RWPE2 (cell line): ENCODE measurements at regions not wholly inside any gene's neighbourhood (a gene's known extent, or its start where the extent isn't known, plus 50 kb on each side); places are given as distances from the start of the nearest gene placed in this dataset.
"Not testable (repeated sequence)": the region's sequence is repeated elsewhere in the genome, so short reads cannot be mapped to it uniquely, and the experiment has no call there.

Experiments
- ATAC-seq: fragments of 200-7000 bp; cut with Tn5 transposase; 3 replicates; pipeline ENCODE4 v1.9.1; 2021; ENCODE audit warnings: low read depth
- DNase-seq: peaks from one replicate; pipeline ENCODE4 v3.0.0-alpha.2; 2020; ENCODE audit warnings: low spot score
- H3K27ac ChIP-seq: fragments of 450-650 bp; 2 replicates; pipeline ENCODE4 v1.5.1; 2017; ENCODE audit warnings: mild to moderate bottlenecking; ENCODE audit not compliant: poor library complexity, severe bottlenecking
- H3K27me3 ChIP-seq: fragments of 250-450 bp; sonication (Bioruptor Pico); 2 replicates; pipeline ENCODE4 v1.5.1; 2021; ENCODE audit warnings: mild to moderate bottlenecking, moderate library complexity; ENCODE audit not compliant: insufficient read depth, poor library complexity, severe bottlenecking
- H3K36me3 ChIP-seq: fragments of 250-450 bp; sonication (Bioruptor Pico); 2 replicates; pipeline ENCODE4 v1.5.1; 2020; ENCODE audit warnings: low read depth, mild to moderate bottlenecking, moderate library complexity
- H3K4me1 ChIP-seq: fragments of 250-450 bp; sonication (Bioruptor Pico); 2 replicates; pipeline ENCODE4 v1.5.1; 2021; ENCODE audit warnings: mild to moderate bottlenecking, moderate library complexity; ENCODE audit not compliant: insufficient read depth, poor library complexity, severe bottlenecking
- H3K4me3 ChIP-seq: fragments of 250-450 bp; sonication (Bioruptor Pico); 2 replicates; pipeline ENCODE4 v1.5.1; 2021; ENCODE audit warnings: mild to moderate bottlenecking, moderate library complexity; ENCODE audit not compliant: severe bottlenecking
- H3K9me3 ChIP-seq: fragments of 250-450 bp; sonication (Bioruptor Pico); 2 replicates; pipeline ENCODE4 v1.5.1; 2021; ENCODE audit warnings: mild to moderate bottlenecking, moderate library complexity; ENCODE audit not compliant: severe bottlenecking
- TF ChIP-seq, protein P1 (sequence below): fragments of 450-650 bp; IDR thresholded peaks from one replicate; pipeline ENCODE4 v1.5.1; 2017; ENCODE audit warnings: mild to moderate bottlenecking, moderate library complexity; ENCODE audit not compliant: poor library complexity, severe bottlenecking

DNA sequence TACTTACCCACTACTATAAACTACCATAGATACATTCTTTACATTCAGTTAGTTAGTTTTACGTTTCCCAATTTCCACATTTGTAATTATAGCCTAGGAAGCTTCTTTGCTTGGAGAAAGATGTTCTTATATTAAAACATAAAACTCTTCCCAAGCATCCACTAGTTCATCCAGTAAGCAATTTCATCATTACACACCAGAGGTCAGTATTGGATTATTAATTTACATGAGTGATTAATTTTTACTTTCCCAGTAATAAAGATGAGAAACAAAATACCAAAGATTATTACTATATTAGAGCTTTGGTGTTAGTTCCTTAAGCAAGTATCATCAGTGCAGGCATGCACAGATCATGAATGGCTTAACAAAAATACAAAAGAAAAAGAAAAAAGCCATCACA is 518.4 kb downstream of the TUBA3C start:
- H3K4me3 ChIP-seq, ATAC-seq, H3K27ac ChIP-seq, DNase-seq, H3K27me3 ChIP-seq, H3K4me1 ChIP-seq, H3K36me3 ChIP-seq, H3K9me3 ChIP-seq: not testable (repeated sequence)
- TF ChIP-seq, protein P1, sequence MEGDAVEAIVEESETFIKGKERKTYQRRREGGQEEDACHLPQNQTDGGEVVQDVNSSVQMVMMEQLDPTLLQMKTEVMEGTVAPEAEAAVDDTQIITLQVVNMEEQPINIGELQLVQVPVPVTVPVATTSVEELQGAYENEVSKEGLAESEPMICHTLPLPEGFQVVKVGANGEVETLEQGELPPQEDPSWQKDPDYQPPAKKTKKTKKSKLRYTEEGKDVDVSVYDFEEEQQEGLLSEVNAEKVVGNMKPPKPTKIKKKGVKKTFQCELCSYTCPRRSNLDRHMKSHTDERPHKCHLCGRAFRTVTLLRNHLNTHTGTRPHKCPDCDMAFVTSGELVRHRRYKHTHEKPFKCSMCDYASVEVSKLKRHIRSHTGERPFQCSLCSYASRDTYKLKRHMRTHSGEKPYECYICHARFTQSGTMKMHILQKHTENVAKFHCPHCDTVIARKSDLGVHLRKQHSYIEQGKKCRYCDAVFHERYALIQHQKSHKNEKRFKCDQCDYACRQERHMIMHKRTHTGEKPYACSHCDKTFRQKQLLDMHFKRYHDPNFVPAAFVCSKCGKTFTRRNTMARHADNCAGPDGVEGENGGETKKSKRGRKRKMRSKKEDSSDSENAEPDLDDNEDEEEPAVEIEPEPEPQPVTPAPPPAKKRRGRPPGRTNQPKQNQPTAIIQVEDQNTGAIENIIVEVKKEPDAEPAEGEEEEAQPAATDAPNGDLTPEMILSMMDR = peak; percentile 14

DNA sequence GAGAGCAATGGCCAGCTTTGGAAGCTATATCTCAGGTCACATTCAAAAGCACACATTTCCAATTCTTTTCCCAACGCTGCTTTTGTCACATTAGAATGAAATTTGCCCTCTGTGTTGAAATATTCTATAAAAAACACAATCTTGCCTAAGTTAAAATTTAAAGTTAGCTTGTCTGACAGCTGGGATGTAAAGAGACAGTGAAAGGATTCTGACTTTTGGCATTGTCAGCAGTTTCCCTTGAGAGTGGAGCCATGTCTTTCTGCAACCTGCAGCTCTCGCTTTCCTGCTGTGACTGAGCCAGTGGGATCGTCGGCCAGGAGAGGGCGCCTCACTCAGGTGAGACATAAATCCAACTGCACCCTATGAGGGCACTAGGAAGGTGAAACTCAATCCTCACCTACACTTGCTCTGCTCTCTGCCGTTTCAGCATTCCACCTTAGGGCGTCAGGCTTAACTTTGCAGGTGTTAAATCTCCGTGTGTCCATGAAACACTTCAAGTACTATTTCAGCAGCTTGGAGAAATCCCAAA is 537.9 kb downstream of the TUBA3C start:
- H3K27ac ChIP-seq, H3K9me3 ChIP-seq, ATAC-seq, H3K4me1 ChIP-seq, H3K27me3 ChIP-seq, H3K4me3 ChIP-seq, H3K36me3 ChIP-seq, DNase-seq: not testable (repeated sequence)

DNA sequence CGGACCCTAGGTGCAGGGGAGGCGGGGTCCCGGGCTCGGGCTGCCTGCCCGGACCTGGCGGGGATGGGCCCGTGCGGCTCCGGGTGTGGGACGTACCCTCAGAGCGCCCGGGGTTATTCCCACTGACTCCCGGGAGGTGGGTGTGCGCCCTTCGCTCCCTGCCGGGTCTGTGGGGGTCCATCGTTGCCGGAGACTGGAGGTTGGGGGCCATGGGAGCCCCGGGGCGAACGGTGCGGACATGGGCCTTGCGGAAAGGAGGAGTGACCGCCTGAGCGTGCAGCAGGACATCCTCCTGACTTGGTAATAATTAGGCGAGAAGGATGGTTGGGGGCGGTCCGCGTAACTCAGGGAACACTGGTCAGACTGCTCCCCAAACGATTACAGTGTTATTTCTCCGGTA is 552.7 kb downstream of the TUBA3C start:
- H3K4me1 ChIP-seq, H3K4me3 ChIP-seq, H3K27ac ChIP-seq, H3K9me3 ChIP-seq, DNase-seq, H3K27me3 ChIP-seq, H3K36me3 ChIP-seq, ATAC-seq: not testable (repeated sequence)

DNA sequence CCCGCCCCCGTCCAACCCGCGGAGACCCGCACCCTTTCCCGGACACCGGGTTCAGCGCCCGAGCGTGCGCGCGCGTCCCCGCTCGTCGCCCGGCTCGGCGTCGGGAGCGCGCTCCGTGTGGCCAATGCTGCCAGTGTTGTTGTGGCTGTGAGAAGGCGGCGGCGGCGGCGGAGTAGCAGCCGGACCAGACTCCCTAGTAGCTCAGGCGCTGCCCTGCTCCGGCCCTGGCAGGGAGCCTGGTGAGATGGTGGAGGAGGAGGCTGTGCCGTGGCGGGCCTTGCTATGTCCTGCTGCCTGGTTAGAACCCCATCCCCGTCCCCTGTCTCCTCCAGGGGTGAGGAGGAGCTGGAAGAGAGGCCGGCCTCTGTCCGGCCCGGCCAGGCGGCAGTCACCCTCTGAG is 553.2 kb downstream of the TUBA3C start:
- Histone ChIP-seq H3K4me1 (no peaks in the 10 kb centered on the region), H3K27me3 (no peaks in the 10 kb centered on the region), H3K4me3 (no peak overlapping the region), H3K27ac (no peak overlapping the region), H3K36me3 (no peaks in the 10 kb centered on the region), H3K9me3 (no peaks in the 10 kb centered on the region)
- TF ChIP-seq, protein P1 = no peak
- no peak for ATAC-seq
- DNase-seq = no peak

DNA sequence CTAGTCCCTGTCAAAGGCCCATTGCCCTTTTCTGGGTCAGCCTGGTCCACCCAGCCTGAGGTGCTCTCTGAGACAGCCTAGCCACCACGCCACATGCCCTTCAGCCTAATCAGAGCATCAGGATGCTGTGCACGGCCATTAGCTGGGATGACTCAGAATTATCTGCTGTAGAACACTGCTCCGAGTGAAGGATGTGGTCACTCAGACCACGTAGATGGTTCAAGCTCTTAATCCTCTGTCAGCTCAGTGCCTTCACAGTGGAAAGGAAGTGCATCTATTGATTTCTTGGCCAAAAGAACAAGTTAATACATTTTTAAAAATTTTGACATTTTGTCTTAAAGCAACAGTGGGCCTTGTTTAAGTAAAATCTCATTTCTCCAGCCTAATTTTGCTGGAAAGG is 557.6 kb downstream of the TUBA3C start:
- not testable (repeated sequence) for H3K4me1 ChIP-seq, ATAC-seq, H3K9me3 ChIP-seq, H3K27me3 ChIP-seq, H3K27ac ChIP-seq, H3K36me3 ChIP-seq, DNase-seq, H3K4me3 ChIP-seq

DNA sequence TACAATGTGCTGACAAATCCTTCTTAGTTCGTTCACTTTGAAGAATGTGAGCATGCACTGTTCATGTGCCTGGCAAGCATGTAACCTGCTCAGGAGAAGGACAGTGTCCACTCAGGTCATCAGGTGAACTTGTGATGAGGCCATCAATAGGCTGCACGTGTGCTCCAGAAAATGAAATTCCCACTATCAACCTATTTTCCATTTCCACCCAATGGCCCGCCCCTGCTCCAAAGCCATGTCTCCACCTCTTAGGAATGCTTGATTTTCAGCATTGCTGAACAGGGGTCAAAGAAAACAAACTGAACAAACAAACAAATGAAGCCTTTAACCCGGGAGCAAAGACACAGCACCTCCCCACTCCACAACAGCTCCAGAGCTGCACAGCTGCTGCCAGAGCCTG is 563.2 kb downstream of the TUBA3C start:
- H3K27ac ChIP-seq, H3K4me3 ChIP-seq, DNase-seq, H3K36me3 ChIP-seq, H3K4me1 ChIP-seq, H3K27me3 ChIP-seq, H3K9me3 ChIP-seq, ATAC-seq: not testable (repeated sequence)

DNA sequence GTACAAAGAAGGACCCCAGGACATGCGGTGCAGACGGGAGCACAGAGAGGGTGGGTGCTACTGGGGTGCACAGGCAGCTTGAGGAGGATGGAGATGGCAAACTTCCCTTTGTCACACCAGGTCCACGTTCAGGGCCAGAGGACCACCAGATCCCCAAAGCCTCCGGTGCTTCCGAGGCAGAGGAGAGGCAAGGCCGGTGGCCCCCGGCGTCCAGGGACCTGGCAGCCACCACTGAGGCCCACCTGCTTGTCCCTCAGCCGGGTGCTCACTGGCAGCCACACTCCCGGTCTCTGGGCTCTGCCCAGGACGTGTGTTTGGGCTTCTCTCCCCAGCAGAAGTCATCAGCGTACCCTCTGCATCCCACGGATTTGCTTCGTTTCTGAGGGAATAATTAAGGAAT is 571.1 kb downstream of the TUBA3C start:
- H3K36me3 ChIP-seq, H3K9me3 ChIP-seq, H3K4me3 ChIP-seq, DNase-seq, H3K27ac ChIP-seq, H3K27me3 ChIP-seq, H3K4me1 ChIP-seq, ATAC-seq: not testable (repeated sequence)

DNA sequence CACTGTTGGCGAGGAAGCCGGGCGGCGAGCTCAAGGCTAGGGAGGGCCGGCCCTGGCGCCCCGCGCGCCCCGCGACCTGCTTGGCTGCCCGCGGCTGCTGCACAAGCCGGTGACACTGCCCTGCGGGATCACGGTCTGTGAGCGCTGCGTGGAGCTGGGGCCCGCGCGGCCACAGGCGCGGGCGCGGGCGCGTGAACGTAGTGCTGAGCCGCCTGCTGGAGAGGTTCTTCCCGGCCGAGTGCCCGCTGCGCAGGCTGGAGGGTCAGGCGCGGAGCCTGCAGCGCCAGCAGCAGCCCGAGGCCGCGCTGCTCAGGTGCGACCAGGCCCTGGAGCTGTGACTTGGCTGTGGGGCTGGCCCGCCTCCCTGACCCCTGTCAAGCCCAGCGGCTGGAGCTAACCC is 572.3 kb downstream of the TUBA3C start:
- not testable (repeated sequence) for ATAC-seq, H3K27me3 ChIP-seq, H3K9me3 ChIP-seq, H3K4me1 ChIP-seq, H3K27ac ChIP-seq, H3K36me3 ChIP-seq, DNase-seq, H3K4me3 ChIP-seq

DNA sequence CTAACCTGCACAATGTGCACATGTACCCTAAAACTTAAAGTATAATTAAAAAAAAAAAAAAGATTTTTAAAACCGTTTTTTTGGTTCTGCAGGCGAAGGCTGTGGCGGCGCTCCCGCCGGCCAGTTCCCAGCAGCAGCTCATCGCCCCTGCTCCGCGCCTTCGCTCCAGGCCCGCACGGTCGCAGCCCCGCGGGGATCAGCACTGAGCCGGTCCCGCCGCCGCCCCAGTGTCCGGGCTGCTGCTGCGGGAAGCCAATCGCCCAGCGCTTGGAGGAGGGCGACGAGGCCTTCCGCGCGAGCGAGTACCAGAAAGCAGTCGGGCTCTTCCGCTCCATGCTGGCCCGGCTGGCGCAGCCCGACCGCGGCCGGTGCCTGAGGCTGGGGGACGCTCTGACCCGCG is 572.8 kb downstream of the TUBA3C start:
- not testable (repeated sequence) for H3K4me1 ChIP-seq, H3K27me3 ChIP-seq, H3K4me3 ChIP-seq, DNase-seq, ATAC-seq, H3K36me3 ChIP-seq, H3K27ac ChIP-seq, H3K9me3 ChIP-seq

DNA sequence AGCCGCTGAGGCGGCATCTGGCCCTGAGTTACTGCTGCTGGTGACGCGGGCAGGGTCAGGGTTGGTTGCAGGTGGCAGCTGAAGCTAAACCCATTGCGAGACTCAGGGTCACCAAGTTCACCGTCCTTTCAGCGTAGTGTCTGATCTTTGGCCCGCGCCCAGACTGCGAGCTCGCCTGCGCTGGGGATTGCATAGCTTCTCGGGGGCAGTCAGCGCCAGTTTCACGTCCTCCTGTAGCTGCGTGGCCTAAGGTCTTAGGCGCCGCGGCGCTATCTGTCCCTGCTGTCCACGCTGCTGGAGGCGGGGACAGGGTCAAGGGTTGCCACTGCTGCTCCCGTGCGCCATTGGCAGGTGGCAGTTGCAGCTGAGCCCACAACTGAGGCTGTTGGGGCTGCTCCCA is 581.3 kb downstream of the TUBA3C start:
- H3K4me1 ChIP-seq, H3K9me3 ChIP-seq, DNase-seq, H3K27ac ChIP-seq, H3K36me3 ChIP-seq, H3K4me3 ChIP-seq, ATAC-seq, H3K27me3 ChIP-seq: not testable (repeated sequence)
